ENCODE measurements at regions not wholly inside any gene's neighbourhood (a gene's known extent, or its start where the extent isn't known, plus 50 kb on each side); places are given as distances from the start of the nearest gene placed in this dataset.

GRCh38 chr11:70628855-70629844, 230.8 kb downstream of the CTTN start (continued):
- TF ChIP-seq CLOCK (CRISPR knock-in tag; IDR thresholded peaks at IDR 0.05; ENCODE audit: borderline replicate concordance): no peak

- TF ChIP-seq ZNF764 (CRISPR knock-in tag; IDR thresholded peaks at IDR 0.05; ENCODE audit: low read depth) (no peak), HMG20B (CRISPR knock-in tag; IDR thresholded peaks at IDR 0.05) (no peak), CREB1 (IDR thresholded peaks at IDR 0.05) (no peak), CREB1 (CRISPR knock-in tag; IDR thresholded peaks at IDR 0.05) (no peak), HNRNPUL1 (IDR thresholded peaks at IDR 0.05; ENCODE audit: low read length) (no peak), ESRRA (IDR thresholded peaks at IDR 0.05; ENCODE audit: borderline replicate concordance, low read depth) (no peak), POU5F1 (IDR thresholded peaks at IDR 0.05; ENCODE audit: borderline replicate concordance, low read depth, low read length, partially characterized antibody) (no peak), SREBF2 (CRISPR knock-in tag; IDR thresholded peaks at IDR 0.05) (no peak), ZNF445 (CRISPR knock-in tag; IDR thresholded peaks at IDR 0.05; ENCODE audit: low read depth) (no peak), ZNF140 (CRISPR knock-in tag; IDR thresholded peaks at IDR 0.05) (no peak), RFX5 (IDR thresholded peaks at IDR 0.05; ENCODE audit: low read depth, low read length) (no peak), ZNF232 (CRISPR knock-in tag; IDR thresholded peaks at IDR 0.05) (no peak)
- no peaks in the 10 kb centered on the region for H3K79me2 ChIP-seq (ENCODE audit: control insufficient read depth, insufficient read depth, low read length)
- ChIA-PET CTCF (ENCODE audit: low intra/inter-chr PET ratio) (no interaction called here), POLR2A (interaction anchor here (1.1 kb wide), 1 partner anchor 84 kb away, joined by 3 read pairs; no protein-coding TSS in a partner anchor)
- H2AFZ ChIP-seq (ENCODE audit: low read depth, low read length): no peak overlapping the region
- 5% methylated on average over 8 of the region's 9 CpGs for WGBS (ENCODE audit: insufficient coverage, low coverage, missing lambda C conversion rate)
- H3K9ac ChIP-seq (ENCODE audit: insufficient read depth in 1 of 2, low read depth in 2 of 2, low read length in 2 of 2): no peak overlapping the region
- ATAC-seq: no peak
- no TSS peak for BruUV-seq (replicated peaks)
- H3K4me1 ChIP-seq (replicated peaks in 1 of 2; ENCODE audit: control insufficient read depth in 2 of 2, insufficient read depth in 2 of 2, low read length in 2 of 2): peaks cover 0 to 10% of the 10 kb centered on the region in 2 experiments; a peak in 2 of 5 replicates
- DNase-seq (ENCODE audit: extremely low read depth in 1 of 4, low spot score in 3 of 4): no peak
- no peaks in the 10 kb centered on the region for H3K9me1 ChIP-seq (ENCODE audit: control insufficient read depth, insufficient read depth, low read length)
- peaks cover 6 to 66% of the 10 kb centered on the region in 2 experiments; a peak in 3 of 5 replicates for H3K27me3 ChIP-seq (ENCODE audit: control insufficient read depth in 2 of 2, insufficient read depth in 2 of 2, low read length in 2 of 2)
- peaks cover 6% of the 10 kb centered on the region; the same call in 1 of the 2 replicates for H4K20me1 ChIP-seq (replicated peaks; ENCODE audit: control insufficient read depth, insufficient read depth, low read length)
- intact Hi-C loops (cut with micrococcal nuclease): no loop called here
- no peaks in the 10 kb centered on the region for H3K36me3 ChIP-seq (ENCODE audit: control insufficient read depth, insufficient read depth, low read length)
- H3K4me3 ChIP-seq: no peak overlapping the region
- H3K27ac ChIP-seq (ENCODE audit: extremely low read depth, low read depth, low read length): no peak overlapping the region
- H3K4me2 ChIP-seq (ENCODE audit: insufficient read depth, low read length): no peak overlapping the region
- in situ Hi-C loops (cut with MboI): no loop called here
- FAIRE-seq: no peak
- H3K9me3 ChIP-seq (replicated peaks; ENCODE audit: control insufficient read depth, insufficient read depth, low read depth, low read length): no peaks in the 10 kb centered on the region
These were observed 231.7 kb downstream of the CTTN start for GRCh38 chr11:70630068-70630467.

All from K562 (cell line).